ENCODE measurements at regions not wholly inside any gene's neighbourhood (a gene's known extent, or its start where the extent isn't known, plus 50 kb on each side); places are given as distances from the start of the nearest gene placed in this dataset.

DNA sequence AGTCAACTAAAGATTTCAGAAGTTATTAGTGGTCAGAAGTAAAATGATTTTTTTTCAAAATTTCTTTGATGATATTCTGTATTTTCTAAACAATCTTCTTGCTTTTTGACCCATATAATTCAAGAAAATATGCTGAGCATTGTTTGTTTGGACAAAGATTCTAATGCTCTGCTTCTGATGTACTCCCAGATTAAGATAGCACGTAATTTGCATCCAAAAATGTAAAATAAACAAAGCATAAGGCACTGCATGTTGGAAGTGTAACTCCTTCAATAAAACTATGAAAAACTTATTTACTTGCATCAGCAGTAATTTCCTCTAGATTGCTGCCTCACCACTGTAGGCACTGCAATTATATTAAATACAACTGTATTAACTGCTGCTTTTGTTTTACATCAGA is 1054.1 kb downstream of the TTLL7 start:
- no peak for FAIRE-seq
- H4K20me1 ChIP-seq (ENCODE audit: control insufficient read depth, insufficient read depth) = no peaks in the 10 kb centered on the region

More for the DNA sequence above, 1054.1 kb downstream of the TTLL7 start:
- DNase-seq (ENCODE audit: low read depth, low spot score) = no peak
- Histone ChIP-seq H3K4me1 (ENCODE audit: control insufficient read depth, insufficient read depth, low read length) (no peaks in the 10 kb centered on the region), H2AFZ (ENCODE audit: control insufficient read depth, low read depth, low read length) (no peak overlapping the region), H3K79me2 (ENCODE audit: control insufficient read depth, insufficient read depth, low read length) (no peaks in the 10 kb centered on the region), H3K27ac (ENCODE audit: control insufficient read depth, insufficient read depth) (no peak overlapping the region), H3K9me3 (replicated peaks; ENCODE audit: control insufficient read depth, insufficient read depth, low read length) (no peaks in the 10 kb centered on the region), H3K4me3 (no peak overlapping the region), H3K4me2 (ENCODE audit: control insufficient read depth, insufficient read depth) (no peak overlapping the region), H3K27me3 (replicated peaks in 1 of 2; ENCODE audit: control insufficient read depth in 2 of 2, insufficient read depth in 2 of 2, low read length in 1 of 2) (no peaks in the 10 kb centered on the region), H3K36me3 (ENCODE audit: control insufficient read depth in 2 of 2, insufficient read depth in 2 of 2, low read length in 1 of 2) (no peaks in the 10 kb centered on the region), H3K9ac (ENCODE audit: control insufficient read depth, insufficient read depth, low read length) (no peak overlapping the region)
- ATAC-seq = no peak
- POLR2A ChIA-PET = no interaction called here
- RAD21 ChIA-PET (ENCODE audit: unreplicated experiment) = no interaction called here
- BruUV-seq (replicated peaks) = no TSS peak
- CTCF ChIA-PET = no interaction called here
- TF ChIP-seq EP300 (IDR thresholded peaks at IDR 0.05; ENCODE audit: borderline replicate concordance in 1 of 2, control insufficient read depth in 1 of 2, low read depth in 2 of 2, low read length in 2 of 2) (no peak), DPF2 (IDR thresholded peaks at IDR 0.05) (no peak), SRF (IDR thresholded peaks at IDR 0.05; ENCODE audit: low read depth in 2 of 2, low read length in 2 of 2) (no peak), PKNOX1 (IDR thresholded peaks at IDR 0.05) (no peak), ZNF274 (IDR thresholded peaks at IDR 0.05; ENCODE audit: insufficient read depth, insufficient read length) (no peak), ZNF384 (IDR thresholded peaks at IDR 0.05; ENCODE audit: borderline replicate concordance, low read depth, low read length) (no peak), MYB (IDR thresholded peaks at IDR 0.05; ENCODE audit: borderline replicate concordance, low read depth, low read length) (no peak), FOS (IDR thresholded peaks at IDR 0.05; ENCODE audit: borderline replicate concordance, extremely low read depth, insufficient read length) (no peak), NR2C1 (IDR thresholded peaks at IDR 0.05) (no peak), NFIC (IDR thresholded peaks at IDR 0.05; ENCODE audit: low read depth, low read length) (no peak), ZNF217 (IDR thresholded peaks at IDR 0.05) (no peak)
- TF ChIP-seq, protein P1, sequence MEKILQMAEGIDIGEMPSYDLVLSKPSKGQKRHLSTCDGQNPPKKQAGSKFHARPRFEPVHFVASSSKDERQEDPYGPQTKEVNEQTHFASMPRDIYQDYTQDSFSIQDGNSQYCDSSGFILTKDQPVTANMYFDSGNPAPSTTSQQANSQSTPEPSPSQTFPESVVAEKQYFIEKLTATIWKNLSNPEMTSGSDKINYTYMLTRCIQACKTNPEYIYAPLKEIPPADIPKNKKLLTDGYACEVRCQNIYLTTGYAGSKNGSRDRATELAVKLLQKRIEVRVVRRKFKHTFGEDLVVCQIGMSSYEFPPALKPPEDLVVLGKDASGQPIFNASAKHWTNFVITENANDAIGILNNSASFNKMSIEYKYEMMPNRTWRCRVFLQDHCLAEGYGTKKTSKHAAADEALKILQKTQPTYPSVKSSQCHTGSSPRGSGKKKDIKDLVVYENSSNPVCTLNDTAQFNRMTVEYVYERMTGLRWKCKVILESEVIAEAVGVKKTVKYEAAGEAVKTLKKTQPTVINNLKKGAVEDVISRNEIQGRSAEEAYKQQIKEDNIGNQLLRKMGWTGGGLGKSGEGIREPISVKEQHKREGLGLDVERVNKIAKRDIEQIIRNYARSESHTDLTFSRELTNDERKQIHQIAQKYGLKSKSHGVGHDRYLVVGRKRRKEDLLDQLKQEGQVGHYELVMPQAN (conservative IDR thresholded peaks at IDR 0.05) = no peak
- TF ChIP-seq, protein P2, sequence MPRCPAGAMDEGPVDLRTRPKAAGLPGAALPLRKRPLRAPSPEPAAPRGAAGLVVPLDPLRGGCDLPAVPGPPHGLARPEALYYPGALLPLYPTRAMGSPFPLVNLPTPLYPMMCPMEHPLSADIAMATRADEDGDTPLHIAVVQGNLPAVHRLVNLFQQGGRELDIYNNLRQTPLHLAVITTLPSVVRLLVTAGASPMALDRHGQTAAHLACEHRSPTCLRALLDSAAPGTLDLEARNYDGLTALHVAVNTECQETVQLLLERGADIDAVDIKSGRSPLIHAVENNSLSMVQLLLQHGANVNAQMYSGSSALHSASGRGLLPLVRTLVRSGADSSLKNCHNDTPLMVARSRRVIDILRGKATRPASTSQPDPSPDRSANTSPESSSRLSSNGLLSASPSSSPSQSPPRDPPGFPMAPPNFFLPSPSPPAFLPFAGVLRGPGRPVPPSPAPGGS (IDR thresholded peaks at IDR 0.05; ENCODE audit: borderline replicate concordance, insufficient read depth, low read depth, low read length, poor library complexity, severe bottlenecking) = no peak
- intact Hi-C loops (cut with micrococcal nuclease; ENCODE audit: unreplicated experiment) (no loop called here), in situ Hi-C loops (cut with MboI) (no loop called here)
- WGBS (ENCODE audit: insufficient coverage, insufficient replicate concordance, low lambda C conversion rate, missing lambda C conversion rate) = 4% methylated on average over 1 of the region's 1 CpG
- SMC1A ChIA-PET (ENCODE audit: uncharacterized antibody, unreplicated experiment) = no interaction called here
